ENCODE measurements at regions not wholly inside any gene's neighbourhood (a gene's known extent, or its start where the extent isn't known, plus 50 kb on each side); places are given as distances from the start of the nearest gene placed in this dataset.

DNA sequence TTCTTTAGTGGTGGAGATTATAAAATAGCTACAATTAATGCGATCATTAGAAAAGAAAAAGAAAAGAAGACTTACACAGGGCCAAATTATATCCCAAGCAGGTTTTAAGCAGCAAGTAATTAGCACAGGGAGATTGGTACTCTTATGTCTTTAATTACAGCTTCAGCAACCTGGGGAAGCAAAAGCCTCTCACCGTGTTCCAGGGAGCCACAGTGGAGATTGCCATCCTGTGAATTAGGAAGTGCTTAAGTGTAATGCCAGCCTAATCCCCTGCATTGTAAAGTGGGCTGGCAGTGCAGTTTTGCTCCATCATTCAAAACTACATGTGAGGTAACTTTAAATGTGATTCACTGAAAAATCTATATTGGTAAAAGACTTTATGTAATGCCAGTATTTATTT, 533.5 kb upstream of the COBL start:
- TF ChIP-seq, protein P1, sequence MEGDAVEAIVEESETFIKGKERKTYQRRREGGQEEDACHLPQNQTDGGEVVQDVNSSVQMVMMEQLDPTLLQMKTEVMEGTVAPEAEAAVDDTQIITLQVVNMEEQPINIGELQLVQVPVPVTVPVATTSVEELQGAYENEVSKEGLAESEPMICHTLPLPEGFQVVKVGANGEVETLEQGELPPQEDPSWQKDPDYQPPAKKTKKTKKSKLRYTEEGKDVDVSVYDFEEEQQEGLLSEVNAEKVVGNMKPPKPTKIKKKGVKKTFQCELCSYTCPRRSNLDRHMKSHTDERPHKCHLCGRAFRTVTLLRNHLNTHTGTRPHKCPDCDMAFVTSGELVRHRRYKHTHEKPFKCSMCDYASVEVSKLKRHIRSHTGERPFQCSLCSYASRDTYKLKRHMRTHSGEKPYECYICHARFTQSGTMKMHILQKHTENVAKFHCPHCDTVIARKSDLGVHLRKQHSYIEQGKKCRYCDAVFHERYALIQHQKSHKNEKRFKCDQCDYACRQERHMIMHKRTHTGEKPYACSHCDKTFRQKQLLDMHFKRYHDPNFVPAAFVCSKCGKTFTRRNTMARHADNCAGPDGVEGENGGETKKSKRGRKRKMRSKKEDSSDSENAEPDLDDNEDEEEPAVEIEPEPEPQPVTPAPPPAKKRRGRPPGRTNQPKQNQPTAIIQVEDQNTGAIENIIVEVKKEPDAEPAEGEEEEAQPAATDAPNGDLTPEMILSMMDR (IDR thresholded peaks at IDR 0.05): no peak
- TF ChIP-seq ZFX (IDR thresholded peaks at IDR 0.05; ENCODE audit: borderline replicate concordance): no peak

Measured in 22Rv1 (cell line).